Epithelial cell of proximal tubule (primary cell): ENCODE measurements at regions not wholly inside any gene's neighbourhood (a gene's known extent, or its start where the extent isn't known, plus 50 kb on each side); places are given as distances from the start of the nearest gene placed in this dataset.

Experiments used
- DNase-seq: peaks from one replicate; pipeline ENCODE4 v3.0.0-alpha.2; 2011; ENCODE audit warnings: low read depth
- H3K4me3 ChIP-seq: 2 replicates; pipeline ENCODE4 v1.5.1; 2011; ENCODE audit warnings: low read depth, mild to moderate bottlenecking, low read length
- CTCF ChIP-seq: conservative IDR thresholded peaks from 2 replicates; pipeline ENCODE4 v1.5.1; 2012; ENCODE audit warnings: low read depth, mild to moderate bottlenecking, low read length

- no peak overlapping the region for H3K4me3 ChIP-seq
- DNase-seq: no peak
- TF ChIP-seq CTCF: no peak
Measured at GRCh38 chr5:33237471-33237870, 203.3 kb upstream of the TARS1 start.

DNA sequence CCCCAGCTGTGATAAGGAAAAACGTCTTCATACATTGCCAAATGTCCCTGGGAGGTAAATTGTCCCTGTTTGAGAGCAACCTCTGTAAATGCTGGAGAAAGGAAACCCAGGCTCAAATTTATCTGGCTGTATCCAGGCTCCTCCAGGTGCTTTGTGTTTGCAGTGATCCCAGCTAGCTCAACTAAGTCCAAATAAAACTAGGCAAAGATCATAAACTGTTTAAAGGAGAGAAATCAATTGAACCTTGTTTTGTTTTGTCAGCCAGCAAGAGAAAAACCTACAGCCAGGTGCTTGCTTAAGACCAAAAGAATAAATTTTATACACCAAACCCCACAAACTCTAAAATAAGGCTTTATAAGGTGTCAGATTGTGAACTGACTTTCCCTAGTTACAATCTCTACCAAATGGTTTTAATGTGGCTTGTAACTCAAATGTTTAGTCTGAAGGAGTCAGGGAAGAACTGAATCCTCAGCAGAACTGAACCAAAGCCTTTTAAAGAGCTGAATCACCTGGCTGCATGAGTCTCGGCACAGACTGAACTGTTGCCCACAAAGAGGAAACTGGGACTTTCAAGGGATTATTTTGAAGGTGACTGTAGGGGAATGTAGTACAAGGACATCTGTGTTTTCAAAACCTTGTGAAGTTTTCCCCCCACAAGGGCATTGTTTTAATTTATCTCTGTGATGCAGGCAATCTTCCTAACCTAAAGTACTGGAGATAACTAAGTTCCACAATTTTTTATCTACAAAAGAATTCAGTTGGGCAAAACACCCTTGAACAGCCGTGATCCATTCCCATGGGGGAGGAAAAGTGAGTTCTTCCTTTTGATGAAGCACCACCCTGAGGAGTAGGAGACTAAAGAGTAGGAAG, 201.7 kb upstream of the TARS1 start:
- no peak for TF ChIP-seq CTCF
- H3K4me3 ChIP-seq: no peak overlapping the region
- DNase-seq: no peak

- no peak overlapping the region for H3K4me3 ChIP-seq
- DNase-seq: no peak
- TF ChIP-seq CTCF: no peak
Measured at GRCh38 chr5:33240558-33240957, 200.2 kb upstream of the TARS1 start.

DNA sequence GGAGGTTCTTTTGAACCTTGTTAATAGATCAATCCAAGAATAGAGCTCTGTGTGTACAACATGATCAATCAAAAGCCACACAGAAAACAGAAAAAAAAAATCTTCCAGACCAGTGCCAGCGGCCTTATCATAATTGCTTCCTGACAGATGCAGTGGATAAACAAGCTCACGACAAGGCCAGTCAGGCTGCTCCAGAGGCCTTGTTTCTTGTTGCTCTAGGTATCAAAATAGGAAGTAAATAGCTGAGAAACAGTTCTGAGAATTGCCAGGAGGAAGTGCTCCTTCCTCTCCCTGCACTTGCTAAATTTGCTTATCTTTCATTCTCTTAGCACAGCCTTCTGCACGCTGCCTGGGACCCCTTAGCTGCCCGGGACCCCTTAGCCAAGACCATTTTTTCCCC, 199.0 kb upstream of the TARS1 start:
- no peak for DNase-seq
- TF ChIP-seq CTCF: no peak

DNA sequence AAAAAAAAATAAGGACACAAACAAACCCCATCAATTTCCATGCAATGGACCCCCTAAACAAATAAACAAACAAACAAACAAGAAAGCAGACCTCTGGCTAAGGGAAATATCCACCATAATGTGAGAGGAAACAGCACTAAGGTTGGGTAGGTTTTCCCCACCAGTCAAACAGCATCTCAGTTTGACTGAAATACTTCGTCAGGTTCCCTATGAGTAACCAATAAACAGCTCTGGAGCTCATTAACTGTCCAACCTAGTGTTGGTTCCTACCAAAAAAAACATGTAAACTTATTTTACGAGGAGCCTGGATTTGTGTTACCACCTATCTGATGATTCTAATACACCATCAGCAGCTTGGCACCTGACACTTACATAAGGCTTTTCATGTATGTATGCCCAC, 198.5 kb upstream of the TARS1 start:
- DNase-seq: no peak
- H3K4me3 ChIP-seq: no peak overlapping the region
- no peak for TF ChIP-seq CTCF

More for the DNA sequence above, 199.0 kb upstream of the TARS1 start:
- H3K4me3 ChIP-seq: no peak overlapping the region

- H3K4me3 ChIP-seq: no peak overlapping the region
- DNase-seq: no peak
- TF ChIP-seq CTCF: no peak
Measured at GRCh38 chr5:33244441-33245150, 196.2 kb upstream of the TARS1 start.
